ENCODE measurements at regions not wholly inside any gene's neighbourhood (a gene's known extent, or its start where the extent isn't known, plus 50 kb on each side); places are given as distances from the start of the nearest gene placed in this dataset.

DNA sequence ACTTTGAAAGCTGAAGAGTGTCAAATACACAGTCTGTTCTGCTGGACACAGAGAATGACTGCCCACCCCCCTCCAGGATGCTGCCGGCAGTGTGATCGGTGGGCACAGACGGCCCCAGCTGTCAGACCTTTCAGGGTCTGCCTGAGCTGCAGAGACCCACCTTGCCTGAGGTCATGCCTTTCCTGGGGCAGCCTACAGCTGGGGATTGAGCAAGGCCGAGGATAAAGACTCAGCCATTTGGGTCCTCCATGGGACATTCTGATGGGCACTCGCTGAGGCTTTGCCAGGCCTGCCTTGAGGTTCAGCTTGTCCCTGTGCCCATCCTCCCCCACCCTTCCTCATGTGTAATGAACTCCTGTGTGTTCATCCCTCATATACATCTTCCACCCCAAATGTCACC lies 102.3 kb upstream of the SMAD3 start:
- no peak for DNase-seq (ENCODE audit: low read depth in 2 of 2)
- H3K4me3 ChIP-seq (replicated peaks in 1 of 2; ENCODE audit: low read depth in 2 of 2, low read length in 2 of 2): no peak overlapping the region
- TF ChIP-seq, protein P1, sequence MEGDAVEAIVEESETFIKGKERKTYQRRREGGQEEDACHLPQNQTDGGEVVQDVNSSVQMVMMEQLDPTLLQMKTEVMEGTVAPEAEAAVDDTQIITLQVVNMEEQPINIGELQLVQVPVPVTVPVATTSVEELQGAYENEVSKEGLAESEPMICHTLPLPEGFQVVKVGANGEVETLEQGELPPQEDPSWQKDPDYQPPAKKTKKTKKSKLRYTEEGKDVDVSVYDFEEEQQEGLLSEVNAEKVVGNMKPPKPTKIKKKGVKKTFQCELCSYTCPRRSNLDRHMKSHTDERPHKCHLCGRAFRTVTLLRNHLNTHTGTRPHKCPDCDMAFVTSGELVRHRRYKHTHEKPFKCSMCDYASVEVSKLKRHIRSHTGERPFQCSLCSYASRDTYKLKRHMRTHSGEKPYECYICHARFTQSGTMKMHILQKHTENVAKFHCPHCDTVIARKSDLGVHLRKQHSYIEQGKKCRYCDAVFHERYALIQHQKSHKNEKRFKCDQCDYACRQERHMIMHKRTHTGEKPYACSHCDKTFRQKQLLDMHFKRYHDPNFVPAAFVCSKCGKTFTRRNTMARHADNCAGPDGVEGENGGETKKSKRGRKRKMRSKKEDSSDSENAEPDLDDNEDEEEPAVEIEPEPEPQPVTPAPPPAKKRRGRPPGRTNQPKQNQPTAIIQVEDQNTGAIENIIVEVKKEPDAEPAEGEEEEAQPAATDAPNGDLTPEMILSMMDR (IDR thresholded peaks at IDR 0.05; ENCODE audit: low read depth, low read length): no peak

DNA sequence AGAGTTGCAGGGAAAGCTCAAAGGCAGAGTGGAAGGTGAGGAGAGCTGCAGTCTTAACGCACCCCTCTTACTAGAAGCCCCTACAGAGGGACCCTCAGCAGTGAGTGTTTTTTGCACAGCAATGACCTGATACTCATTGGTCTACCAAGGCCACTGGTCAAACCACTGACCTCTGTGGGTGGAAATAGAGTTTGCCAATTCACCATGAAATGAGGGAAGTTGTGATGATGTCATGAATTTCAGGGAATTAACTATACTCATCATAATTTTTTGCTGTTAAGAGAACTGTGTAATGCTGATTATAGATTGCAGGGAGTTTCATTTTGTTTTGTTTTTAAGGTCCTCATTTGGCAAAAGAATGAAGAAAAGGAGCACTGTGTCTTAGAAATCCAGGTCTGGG lies 101.7 kb upstream of the SMAD3 start:
- no peak for DNase-seq (ENCODE audit: low read depth in 2 of 2)
- TF ChIP-seq, protein P1 (IDR thresholded peaks at IDR 0.05; ENCODE audit: low read depth, low read length): no peak
- H3K4me3 ChIP-seq (replicated peaks in 1 of 2; ENCODE audit: low read depth in 2 of 2, low read length in 2 of 2): no peak overlapping the region

DNA sequence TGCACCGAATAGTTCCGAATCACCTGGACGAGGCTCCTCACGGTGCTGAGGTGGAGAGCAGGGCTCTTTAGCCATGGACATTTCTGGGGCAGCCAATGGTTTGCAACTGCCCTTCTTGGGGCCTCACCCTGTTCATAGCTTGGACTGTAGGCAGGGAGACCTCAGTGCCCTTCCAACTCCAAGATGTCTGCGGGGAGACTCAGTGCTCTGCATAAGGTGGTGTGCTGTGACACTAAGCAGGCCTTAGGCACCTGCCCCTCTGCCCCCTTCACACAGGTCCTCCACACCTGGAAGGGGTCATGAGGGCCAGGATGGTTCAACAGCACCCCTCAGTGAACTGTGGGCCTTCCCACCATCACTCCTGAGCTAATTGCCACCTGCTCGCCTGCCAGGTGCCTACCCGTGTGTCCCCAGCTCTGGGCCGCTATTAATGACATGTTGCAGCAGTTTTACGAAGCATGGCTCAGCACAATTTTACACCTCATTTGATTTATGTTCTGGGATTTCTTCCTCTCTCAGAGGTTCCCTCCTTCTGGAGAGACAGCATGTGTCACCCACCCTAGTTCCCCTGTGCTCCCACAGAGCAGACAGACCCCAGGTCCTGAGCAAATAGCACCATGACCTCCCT lies 101.2 kb upstream of the SMAD3 start:
- no peak overlapping the region for H3K4me3 ChIP-seq (replicated peaks in 1 of 2; ENCODE audit: low read depth in 2 of 2, low read length in 2 of 2)
- TF ChIP-seq, protein P1 (IDR thresholded peaks at IDR 0.05; ENCODE audit: low read depth, low read length): no peak
- DNase-seq (ENCODE audit: low read depth in 2 of 2): no peak

DNA sequence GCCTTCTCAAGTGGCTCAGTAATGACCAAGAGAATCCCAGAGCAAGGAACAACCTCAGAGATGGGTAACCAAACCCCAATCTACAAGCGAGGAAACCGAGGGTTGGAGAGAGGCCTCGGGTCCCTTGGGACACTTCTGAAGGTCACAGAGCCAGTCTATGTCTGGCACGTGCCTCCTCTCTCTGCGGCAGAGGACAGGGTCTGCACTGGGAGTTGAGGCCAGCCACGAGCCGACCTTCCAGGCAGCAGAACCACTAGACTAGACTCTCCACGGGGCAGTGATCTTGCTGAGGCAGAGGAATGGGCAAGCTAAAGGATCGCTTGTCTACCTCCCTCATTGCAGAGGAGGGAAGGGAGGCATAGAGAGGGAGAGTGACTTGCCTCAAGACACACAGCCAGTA lies 100.6 kb upstream of the SMAD3 start:
- DNase-seq (ENCODE audit: low read depth in 2 of 2): no peak
- H3K4me3 ChIP-seq (replicated peaks in 1 of 2; ENCODE audit: low read depth in 2 of 2, low read length in 2 of 2): no peak overlapping the region
- TF ChIP-seq, protein P1 (IDR thresholded peaks at IDR 0.05; ENCODE audit: low read depth, low read length): no peak

DNA sequence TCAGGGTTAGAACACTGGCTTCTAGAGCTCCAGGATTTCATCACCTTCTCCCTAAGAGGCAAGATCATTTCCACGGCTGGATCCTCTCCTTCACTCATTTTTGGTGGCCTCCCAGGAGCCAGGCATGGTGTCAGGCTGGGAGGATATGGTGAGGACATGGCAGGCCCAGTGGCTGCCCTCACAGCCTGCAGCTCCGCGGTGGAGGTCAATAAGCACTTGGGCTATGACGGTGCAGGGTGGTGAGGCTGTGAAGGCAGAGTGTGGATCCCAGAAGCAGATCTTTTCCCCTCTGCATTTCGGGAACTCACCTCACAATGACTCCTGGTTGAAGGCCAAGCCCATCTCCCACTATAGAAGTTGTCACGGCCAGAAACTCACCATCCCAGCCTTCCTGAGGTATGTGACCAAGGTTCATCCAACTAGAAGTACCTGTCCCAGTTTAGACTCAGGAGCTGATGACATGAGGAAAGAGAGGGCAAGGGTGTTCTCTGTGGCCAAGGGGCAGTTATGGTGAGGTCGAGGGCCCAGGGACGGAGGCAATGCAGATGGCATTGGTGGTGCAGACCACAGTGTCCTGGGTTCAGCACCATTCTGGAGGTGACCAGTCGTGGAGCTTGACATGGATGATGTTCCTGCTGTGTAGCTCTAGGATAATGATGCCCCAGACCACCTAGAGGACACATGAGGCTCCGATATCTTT lies 100.1 kb upstream of the SMAD3 start:
- TF ChIP-seq, protein P1 (IDR thresholded peaks at IDR 0.05; ENCODE audit: low read depth, low read length): no peak
- DNase-seq (ENCODE audit: low read depth in 2 of 2): no peak
- H3K4me3 ChIP-seq (replicated peaks in 1 of 2; ENCODE audit: low read depth in 2 of 2, low read length in 2 of 2): no peak overlapping the region

DNA sequence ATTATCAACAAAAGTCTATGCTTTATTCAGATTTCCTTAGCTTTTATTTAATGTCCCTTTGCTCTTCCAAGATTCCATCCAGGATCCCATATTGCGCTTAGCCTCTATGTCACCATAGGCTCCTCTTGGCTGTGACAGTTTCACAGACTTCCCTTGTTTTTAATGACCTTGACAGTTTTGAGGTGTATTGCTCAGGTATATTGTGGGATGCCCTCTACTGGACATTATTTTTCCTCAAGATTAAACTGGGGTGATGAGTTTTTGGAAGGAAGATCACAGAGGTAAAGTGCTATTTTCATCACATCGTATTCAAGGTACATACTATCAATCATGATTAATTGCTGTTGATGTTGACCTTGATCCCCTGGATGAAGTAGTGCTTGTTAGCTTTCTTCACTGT lies 99.1 kb upstream of the SMAD3 start:
- no peak for DNase-seq (ENCODE audit: low read depth in 2 of 2)
- TF ChIP-seq, protein P1 (IDR thresholded peaks at IDR 0.05; ENCODE audit: low read depth, low read length): no peak
- H3K4me3 ChIP-seq (replicated peaks in 1 of 2; ENCODE audit: low read depth in 2 of 2, low read length in 2 of 2): no peak overlapping the region

All from cardiac fibroblast (primary cell).